ENCODE measurements at regions not wholly inside any gene's neighbourhood (a gene's known extent, or its start where the extent isn't known, plus 50 kb on each side); places are given as distances from the start of the nearest gene placed in this dataset.
"Not testable (repeated sequence)": the region's sequence is repeated elsewhere in the genome, so short reads cannot be mapped to it uniquely, and the experiment has no call there.

GRCh38 chr12:8308611-8309010 is 81.2 kb upstream of the FAM90A1 start:
- POLR2A ChIA-PET (ENCODE audit: partially characterized antibody); H3K79me2 ChIP-seq (ENCODE audit: control insufficient read depth in 1 of 2, insufficient read depth in 2 of 2, low read length in 2 of 2); H3K23me2 ChIP-seq (ENCODE audit: low read depth, low read length); H3K23ac ChIP-seq (ENCODE audit: insufficient read length); H4K5ac ChIP-seq (ENCODE audit: insufficient read length, low read depth, low read length); H3K27me3 ChIP-seq (replicated peaks in 1 of 4; ENCODE audit: control insufficient read depth in 3 of 4, extremely low read depth in 1 of 4, insufficient read depth in 3 of 4, low read length in 3 of 4); H4K8ac ChIP-seq (ENCODE audit: extremely low read depth, insufficient read depth, low read length); H4K20me1 ChIP-seq (replicated peaks in 1 of 2; ENCODE audit: control insufficient read depth in 1 of 2, insufficient read depth in 2 of 2, low read length in 2 of 2); H3K4me1 ChIP-seq (replicated peaks in 1 of 4; ENCODE audit: control insufficient read depth in 3 of 4, insufficient read depth in 4 of 4, low read length in 3 of 4); H2BK15ac ChIP-seq (ENCODE audit: low read length); H3K4ac ChIP-seq (replicated peaks; ENCODE audit: insufficient read length, low read depth, low read length); H4K91ac ChIP-seq (replicated peaks; ENCODE audit: insufficient read length, low read length); H3K36me3 ChIP-seq (ENCODE audit: control insufficient read depth in 2 of 4, insufficient read depth in 4 of 4, low read length in 3 of 4); H2BK5ac ChIP-seq (ENCODE audit: low read depth, low read length); H3K79me1 ChIP-seq (ENCODE audit: low read depth, low read length); H2BK120ac ChIP-seq (replicated peaks; ENCODE audit: low read depth, low read length); H3K18ac ChIP-seq (ENCODE audit: extremely low read depth, low read length); H3K4me2 ChIP-seq (ENCODE audit: insufficient read depth in 1 of 2, low read depth in 2 of 2, low read length in 2 of 2); H2BK12ac ChIP-seq (ENCODE audit: low read depth, low read length); FAIRE-seq; H3K9ac ChIP-seq (replicated peaks in 1 of 4; ENCODE audit: extremely low read depth in 1 of 4, low read depth in 3 of 4, low read length in 3 of 4); H2AFZ ChIP-seq (ENCODE audit: low read length); H2AK5ac ChIP-seq (ENCODE audit: low read depth, low read length); DNase-seq (ENCODE audit: low read depth in 1 of 2, low spot score in 2 of 2); H3K27ac ChIP-seq (ENCODE audit: low read depth, low read length); H2BK20ac ChIP-seq (ENCODE audit: low read length); H3K14ac ChIP-seq (ENCODE audit: insufficient read length); H3K4me3 ChIP-seq (ENCODE audit: extremely low read depth in 1 of 4, insufficient read depth in 2 of 4, low read depth in 3 of 4, low read length in 4 of 4); H3K9me3 ChIP-seq (ENCODE audit: insufficient read depth in 2 of 2, low read depth in 1 of 2, low read length in 1 of 2); H3K56ac ChIP-seq (replicated peaks; ENCODE audit: insufficient read length, low read depth, low read length): not testable (repeated sequence)
- CTCF ChIA-PET (ENCODE audit: partially characterized antibody): interaction anchor here (0.7 kb wide), 1 partner anchor 88 kb away, joined by 3 read pairs; no protein-coding TSS in a partner anchor
- whole genome bisulfite sequencing, 2 experiments (ENCODE audit: extremely low coverage in 1 of 2, insufficient coverage in 1 of 2, insufficient read length in 1 of 2, insufficient replicate concordance in 2 of 2, low coverage in 1 of 2, low lambda C conversion rate in 2 of 2, missing lambda C conversion rate in 1 of 2): 67% methylated on average over 6 of the region's 10 CpGs; no CpG with 5 or more reads in 1 of the 2 experiments

GRCh38 chr12:8315997-8316396 is 88.6 kb upstream of the FAM90A1 start:
- H3K79me2 ChIP-seq (ENCODE audit: control insufficient read depth in 1 of 2, insufficient read depth in 2 of 2, low read length in 2 of 2); H4K20me1 ChIP-seq (replicated peaks in 1 of 2; ENCODE audit: control insufficient read depth in 1 of 2, insufficient read depth in 2 of 2, low read length in 2 of 2); H3K4ac ChIP-seq (replicated peaks; ENCODE audit: insufficient read length, low read depth, low read length); FAIRE-seq; H3K4me1 ChIP-seq (replicated peaks in 1 of 4; ENCODE audit: control insufficient read depth in 3 of 4, insufficient read depth in 4 of 4, low read length in 3 of 4); H2BK120ac ChIP-seq (replicated peaks; ENCODE audit: low read depth, low read length); H3K79me1 ChIP-seq (ENCODE audit: low read depth, low read length); H2BK5ac ChIP-seq (ENCODE audit: low read depth, low read length); CTCF ChIA-PET (ENCODE audit: partially characterized antibody); H3K18ac ChIP-seq (ENCODE audit: extremely low read depth, low read length); H4K91ac ChIP-seq (replicated peaks; ENCODE audit: insufficient read length, low read length); H3K9ac ChIP-seq (replicated peaks in 1 of 4; ENCODE audit: extremely low read depth in 1 of 4, low read depth in 3 of 4, low read length in 3 of 4); H3K14ac ChIP-seq (ENCODE audit: insufficient read length); H3K23ac ChIP-seq (ENCODE audit: insufficient read length); H3K4me2 ChIP-seq (ENCODE audit: insufficient read depth in 1 of 2, low read depth in 2 of 2, low read length in 2 of 2); H3K4me3 ChIP-seq (ENCODE audit: extremely low read depth in 1 of 4, insufficient read depth in 2 of 4, low read depth in 3 of 4, low read length in 4 of 4); H3K27me3 ChIP-seq (replicated peaks in 1 of 4; ENCODE audit: control insufficient read depth in 3 of 4, extremely low read depth in 1 of 4, insufficient read depth in 3 of 4, low read length in 3 of 4); H3K23me2 ChIP-seq (ENCODE audit: low read depth, low read length); H3K9me3 ChIP-seq (ENCODE audit: insufficient read depth in 2 of 2, low read depth in 1 of 2, low read length in 1 of 2); H3K27ac ChIP-seq (ENCODE audit: low read depth, low read length); H2AK5ac ChIP-seq (ENCODE audit: low read depth, low read length); H4K8ac ChIP-seq (ENCODE audit: extremely low read depth, insufficient read depth, low read length); H3K36me3 ChIP-seq (ENCODE audit: control insufficient read depth in 2 of 4, insufficient read depth in 4 of 4, low read length in 3 of 4); H2AFZ ChIP-seq (ENCODE audit: low read length); POLR2A ChIA-PET (ENCODE audit: partially characterized antibody); DNase-seq (ENCODE audit: low read depth in 1 of 2, low spot score in 2 of 2); H2BK15ac ChIP-seq (ENCODE audit: low read length); H2BK20ac ChIP-seq (ENCODE audit: low read length); H3K56ac ChIP-seq (replicated peaks; ENCODE audit: insufficient read length, low read depth, low read length); H4K5ac ChIP-seq (ENCODE audit: insufficient read length, low read depth, low read length); H2BK12ac ChIP-seq (ENCODE audit: low read depth, low read length): not testable (repeated sequence)
- WGBS, 2 experiments (ENCODE audit: extremely low coverage in 1 of 2, insufficient coverage in 1 of 2, insufficient read length in 1 of 2, insufficient replicate concordance in 2 of 2, low coverage in 1 of 2, low lambda C conversion rate in 2 of 2, missing lambda C conversion rate in 1 of 2): 80% methylated on average over 4 of the region's 4 CpGs; no CpG with 5 or more reads in 1 of the 2 experiments
